ENCODE measurements at regions not wholly inside any gene's neighbourhood (a gene's known extent, or its start where the extent isn't known, plus 50 kb on each side); places are given as distances from the start of the nearest gene placed in this dataset.
"Not testable (repeated sequence)": the region's sequence is repeated elsewhere in the genome, so short reads cannot be mapped to it uniquely, and the experiment has no call there.

- H3K27ac ChIP-seq (ENCODE audit: low read length), result no peak overlapping the region
- no peak overlapping the region for H3K4me3 ChIP-seq (ENCODE audit: low read length)
- H3K9me3 ChIP-seq (ENCODE audit: control insufficient read depth, insufficient read depth, low read length), result no peaks in the 10 kb centered on the region
- no peaks in the 10 kb centered on the region; the same call in none of the 2 replicates for H3K4me1 ChIP-seq (ENCODE audit: control insufficient read depth, insufficient read depth, low read length)
- H3K36me3 ChIP-seq (ENCODE audit: control insufficient read depth, insufficient read depth, low read length), result no peaks in the 10 kb centered on the region
- no CpG with 5 or more reads among the region's 2 CpGs for WGBS (ENCODE audit: insufficient coverage, insufficient read length)
- H3K27me3 ChIP-seq (ENCODE audit: control insufficient read depth, insufficient read depth, low read length), result no peaks in the 10 kb centered on the region
- no peak for DNase-seq (ENCODE audit: low read depth, low spot score)
Observed at GRCh38 chr11:27229511-27230191, 133.4 kb downstream of the CCDC34 start.

GRCh38 chr11:27228906-27229290, 134.1 kb downstream of the CCDC34 start:
- no CpG with 5 or more reads among the region's 2 CpGs for WGBS (ENCODE audit: insufficient coverage, insufficient read length)
- DNase-seq (ENCODE audit: low read depth, low spot score), result no peak
- H3K27ac ChIP-seq (ENCODE audit: low read length), result no peak overlapping the region
- no peaks in the 10 kb centered on the region for H3K36me3 ChIP-seq (ENCODE audit: control insufficient read depth, insufficient read depth, low read length)
- no peaks in the 10 kb centered on the region for H3K9me3 ChIP-seq (ENCODE audit: control insufficient read depth, insufficient read depth, low read length)
- H3K27me3 ChIP-seq (ENCODE audit: control insufficient read depth, insufficient read depth, low read length), result no peaks in the 10 kb centered on the region
- no peak overlapping the region for H3K4me3 ChIP-seq (ENCODE audit: low read length)
- H3K4me1 ChIP-seq (ENCODE audit: control insufficient read depth, insufficient read depth, low read length), result no peaks in the 10 kb centered on the region; the same call in none of the 2 replicates

- H3K27ac ChIP-seq (ENCODE audit: low read length), result no peak overlapping the region
- WGBS (ENCODE audit: insufficient coverage, insufficient read length), result no CpG with 5 or more reads among the region's 7 CpGs
- no peaks in the 10 kb centered on the region; the same call in none of the 2 replicates for H3K4me1 ChIP-seq (ENCODE audit: control insufficient read depth, insufficient read depth, low read length)
- H3K4me3 ChIP-seq (ENCODE audit: low read length), result no peak overlapping the region
- no peaks in the 10 kb centered on the region for H3K27me3 ChIP-seq (ENCODE audit: control insufficient read depth, insufficient read depth, low read length)
- DNase-seq (ENCODE audit: low read depth, low spot score), result no peak
- no peaks in the 10 kb centered on the region for H3K9me3 ChIP-seq (ENCODE audit: control insufficient read depth, insufficient read depth, low read length)
- no peaks in the 10 kb centered on the region for H3K36me3 ChIP-seq (ENCODE audit: control insufficient read depth, insufficient read depth, low read length)
Observed at GRCh38 chr11:27228232-27228905, 134.6 kb downstream of the CCDC34 start.

- no CpG with 5 or more reads among the region's 5 CpGs for WGBS (ENCODE audit: insufficient coverage, insufficient read length)
- no peaks in the 10 kb centered on the region; the same call in none of the 2 replicates for H3K4me1 ChIP-seq (ENCODE audit: control insufficient read depth, insufficient read depth, low read length)
- no peak overlapping the region for H3K27ac ChIP-seq (ENCODE audit: low read length)
Observed at GRCh38 chr11:27227736-27228135, 135.3 kb downstream of the CCDC34 start.

GRCh38 chr11:27219487-27220039, 143.5 kb downstream of the CCDC34 start:
- H3K27me3 ChIP-seq (ENCODE audit: control insufficient read depth, insufficient read depth, low read length); H3K9me3 ChIP-seq (ENCODE audit: control insufficient read depth, insufficient read depth, low read length); H3K27ac ChIP-seq (ENCODE audit: low read length); H3K4me1 ChIP-seq (ENCODE audit: control insufficient read depth, insufficient read depth, low read length); H3K36me3 ChIP-seq (ENCODE audit: control insufficient read depth, insufficient read depth, low read length); DNase-seq (ENCODE audit: low read depth, low spot score): not testable (repeated sequence)
- no CpG with 5 or more reads among the region's 24 CpGs for WGBS (ENCODE audit: insufficient coverage, insufficient read length)
- H3K4me3 ChIP-seq (ENCODE audit: low read length), result peak overlapping the region; percentile 35; the same call in 1 of the 2 replicates

More at GRCh38 chr11:27227736-27228135, 135.3 kb downstream of the CCDC34 start:
- Histone ChIP-seq H3K36me3 (ENCODE audit: control insufficient read depth, insufficient read depth, low read length) (no peaks in the 10 kb centered on the region), H3K9me3 (ENCODE audit: control insufficient read depth, insufficient read depth, low read length) (no peaks in the 10 kb centered on the region), H3K4me3 (ENCODE audit: low read length) (no peak overlapping the region), H3K27me3 (ENCODE audit: control insufficient read depth, insufficient read depth, low read length) (no peaks in the 10 kb centered on the region)
- no peak for DNase-seq (ENCODE audit: low read depth, low spot score)

- H3K36me3 ChIP-seq (ENCODE audit: control insufficient read depth, insufficient read depth, low read length), result no peaks in the 10 kb centered on the region
- H3K27ac ChIP-seq (ENCODE audit: low read length), result no peak overlapping the region
- H3K27me3 ChIP-seq (ENCODE audit: control insufficient read depth, insufficient read depth, low read length), result no peaks in the 10 kb centered on the region
- H3K9me3 ChIP-seq (ENCODE audit: control insufficient read depth, insufficient read depth, low read length), result no peaks in the 10 kb centered on the region
- H3K4me3 ChIP-seq (ENCODE audit: low read length), result no peak overlapping the region
- DNase-seq (ENCODE audit: low read depth, low spot score), result no peak
- peaks cover 2% of the 10 kb centered on the region; the same call in 1 of the 2 replicates for H3K4me1 ChIP-seq (ENCODE audit: control insufficient read depth, insufficient read depth, low read length)
- no CpG with 5 or more reads among the region's 3 CpGs for WGBS (ENCODE audit: insufficient coverage, insufficient read length)
Observed at GRCh38 chr11:27218421-27219038, 144.5 kb downstream of the CCDC34 start.

- Histone ChIP-seq H3K4me3 (ENCODE audit: low read length) (no peak overlapping the region), H3K9me3 (ENCODE audit: control insufficient read depth, insufficient read depth, low read length) (no peaks in the 10 kb centered on the region), H3K4me1 (ENCODE audit: control insufficient read depth, insufficient read depth, low read length) (peaks cover 2% of the 10 kb centered on the region; the same call in 1 of the 2 replicates), H3K36me3 (ENCODE audit: control insufficient read depth, insufficient read depth, low read length) (no peaks in the 10 kb centered on the region), H3K27me3 (ENCODE audit: control insufficient read depth, insufficient read depth, low read length) (no peaks in the 10 kb centered on the region), H3K27ac (ENCODE audit: low read length) (no peak overlapping the region)
- no CpG with 5 or more reads among the region's 1 CpG for WGBS (ENCODE audit: insufficient coverage, insufficient read length)
- DNase-seq (ENCODE audit: low read depth, low spot score), result no peak
Observed at GRCh38 chr11:27217948-27218420, 145.0 kb downstream of the CCDC34 start.

- Histone ChIP-seq H3K9me3 (ENCODE audit: control insufficient read depth, insufficient read depth, low read length) (no peaks in the 10 kb centered on the region), H3K4me1 (ENCODE audit: control insufficient read depth, insufficient read depth, low read length) (peaks cover 2% of the 10 kb centered on the region; the same call in 1 of the 2 replicates), H3K4me3 (ENCODE audit: low read length) (no peak overlapping the region), H3K27me3 (ENCODE audit: control insufficient read depth, insufficient read depth, low read length) (no peaks in the 10 kb centered on the region), H3K36me3 (ENCODE audit: control insufficient read depth, insufficient read depth, low read length) (no peaks in the 10 kb centered on the region), H3K27ac (ENCODE audit: low read length) (no peak overlapping the region)
- no CpG with 5 or more reads among the region's 2 CpGs for WGBS (ENCODE audit: insufficient coverage, insufficient read length)
- no peak for DNase-seq (ENCODE audit: low read depth, low spot score)
Observed at GRCh38 chr11:27217496-27217895, 145.5 kb downstream of the CCDC34 start.

- no peaks in the 10 kb centered on the region for H3K27me3 ChIP-seq (ENCODE audit: control insufficient read depth, insufficient read depth, low read length)
- no peak overlapping the region for H3K4me3 ChIP-seq (ENCODE audit: low read length)
- WGBS (ENCODE audit: insufficient coverage, insufficient read length), result no CpG with 5 or more reads among the region's 5 CpGs
- DNase-seq (ENCODE audit: low read depth, low spot score), result no peak
- peaks cover 2% of the 10 kb centered on the region; the same call in 1 of the 2 replicates for H3K4me1 ChIP-seq (ENCODE audit: control insufficient read depth, insufficient read depth, low read length)
- no peaks in the 10 kb centered on the region for H3K9me3 ChIP-seq (ENCODE audit: control insufficient read depth, insufficient read depth, low read length)
- no peaks in the 10 kb centered on the region for H3K36me3 ChIP-seq (ENCODE audit: control insufficient read depth, insufficient read depth, low read length)
- no peak overlapping the region for H3K27ac ChIP-seq (ENCODE audit: low read length)
Observed at GRCh38 chr11:27216270-27217149, 146.5 kb downstream of the CCDC34 start.

All from iPS DF 6.9 (cell line).